Body of pancreas (tissue), 4 donors: ENCODE measurements at regions not wholly inside any gene's neighbourhood (a gene's known extent, or its start where the extent isn't known, plus 50 kb on each side); places are given as distances from the start of the nearest gene placed in this dataset.

ENCODE experiments used
- ATAC-seq: fragments of 150-250 bp; one replicate; pipeline ENCODE4 v1.9.1; 2016
- DNase-seq, 4 donors: peaks; one replicate each; pipeline ENCODE4 v3.0.0-alpha.2; 2019
- H3K27ac ChIP-seq, 4 donors: fragments of 200-600 bp; sonication (generic); 1 replicate in 3 of 4; 2 replicates in 1 of 4; pipeline versions ENCODE4 v1.5.1 to v1.6.1; 2016 to 2019; ENCODE audit warnings: mild to moderate bottlenecking in 1 of 4, mixed read lengths in 1 of 4, moderate library complexity in 1 of 4
- H3K27me3 ChIP-seq, 2 donors: fragments of 200-600 bp; sonication (generic); one replicate each; pipeline ENCODE4 v1.6.0; 2016; ENCODE audit warnings: mild to moderate bottlenecking in 1 of 2
- H3K36me3 ChIP-seq, 2 donors: fragments of 200-600 bp; sonication (generic); replicated peaks in 1 of 2; 2 replicates each; pipeline ENCODE4 v1.5.1; 2016; ENCODE audit warnings: low read depth in 2 of 2; ENCODE audit not compliant: insufficient read depth in 1 of 2
- H3K4me1 ChIP-seq: fragments of 200-600 bp; sonication (generic); one replicate; pipeline ENCODE4 v1.6.0; 2016
- H3K4me3 ChIP-seq, 2 donors: fragments of 200-600 bp; sonication (generic); 1 replicate in 1 of 2; 2 replicates in 1 of 2; pipeline ENCODE4 v1.5.1; 2016 to 2019
- H3K9me3 ChIP-seq, 3 donors: fragments of 200-600 bp; sonication (generic); 1 replicate in 2 of 3; 2 replicates in 1 of 3; pipeline ENCODE4 v1.5.1; 2016
- CTCF ChIP-seq, 7 experiments: fragments of 450-650 bp in 4 of 7; fragments of 200-600 bp in 3 of 7; sonication (generic) in 3 of 7; IDR thresholded peaks; one replicate each; pipeline ENCODE4 v1.5.1; 2016 to 2019; ENCODE audit warnings: antibody characterized with exemption in 7 of 7
- POLR2A ChIP-seq, 3 donors: fragments of 450-650 bp; IDR thresholded peaks; one replicate each; pipeline ENCODE4 v1.6.1; 2016; ENCODE audit warnings: antibody characterized with exemption in 3 of 3, mild to moderate bottlenecking in 2 of 3
- WGBS, 2 donors: methylation state at CpG; one replicate each; pipeline ENCODE4 v1.1.5; 2017; 5-methylcytosine and 5-hydroxymethylcytosine counted together
- intact Hi-C: fragments of 100-400 bp; cut with DNase I; formaldehyde crosslinking; loops from one replicate; pipeline ENCODE4 v1.15.1; 2023

- DNase-seq (no peak), ATAC-seq (no peak)
- Histone ChIP-seq H3K4me3 (no peak overlapping the region), H3K9me3 (no peaks in the 10 kb centered on the region), H3K27ac (no peak overlapping the region), H3K27me3 (no peaks in the 10 kb centered on the region), H3K4me1 (no peaks in the 10 kb centered on the region), H3K36me3 (no peaks in the 10 kb centered on the region)
- WGBS, 2 donors, result 82 to 85% methylated on average over 3 of the region's 3 CpGs
- TF ChIP-seq CTCF (IDR thresholded peaks at IDR 0.05) (no peak), POLR2A (IDR thresholded peaks at IDR 0.05) (no peak)
- intact Hi-C loops, result no loop called here
Measured at GRCh38 chr9:20255052-20255451, 367.2 kb downstream of the MLLT3 start.

GRCh38 chr9:20253635-20254034 lies 368.7 kb downstream of the MLLT3 start:
- no peak for TF ChIP-seq POLR2A (IDR thresholded peaks at IDR 0.05)
- no peak for TF ChIP-seq CTCF (IDR thresholded peaks at IDR 0.05)
- WGBS, 2 donors, result 76 to 90% methylated on average over 5 of the region's 5 CpGs
- DNase-seq (no peak), ATAC-seq (no peak)
- H3K9me3 ChIP-seq, result no peaks in the 10 kb centered on the region
- no peaks in the 10 kb centered on the region for H3K36me3 ChIP-seq
- no peaks in the 10 kb centered on the region for H3K4me1 ChIP-seq
- H3K27ac ChIP-seq, result no peak overlapping the region
- no peak overlapping the region for H3K4me3 ChIP-seq
- intact Hi-C loops, result no loop called here
- no peaks in the 10 kb centered on the region for H3K27me3 ChIP-seq

- H3K36me3 ChIP-seq, result no peaks in the 10 kb centered on the region
- 80 to 90% methylated on average over 1 of the region's 1 CpG for WGBS, 2 donors
- H3K4me1 ChIP-seq, result no peaks in the 10 kb centered on the region
- TF ChIP-seq CTCF (IDR thresholded peaks at IDR 0.05) (no peak), POLR2A (IDR thresholded peaks at IDR 0.05) (no peak)
- no peak for DNase-seq
- no peak overlapping the region for H3K27ac ChIP-seq
- ATAC-seq, result no peak
- no peaks in the 10 kb centered on the region for H3K27me3 ChIP-seq
- no peak overlapping the region for H3K4me3 ChIP-seq
- H3K9me3 ChIP-seq, result no peaks in the 10 kb centered on the region
- intact Hi-C loops, result no loop called here
Measured at GRCh38 chr9:20252778-20253177, 369.5 kb downstream of the MLLT3 start.

- ATAC-seq (no peak), DNase-seq (no peak)
- H3K4me3 ChIP-seq, result no peak overlapping the region
- 75 to 76% methylated on average over 6 of the region's 6 CpGs for WGBS, 2 donors
- no peaks in the 10 kb centered on the region for H3K27me3 ChIP-seq
- no peak overlapping the region for H3K27ac ChIP-seq
- H3K9me3 ChIP-seq, result no peaks in the 10 kb centered on the region
- no peaks in the 10 kb centered on the region for H3K4me1 ChIP-seq
- intact Hi-C loops, result no loop called here
- no peaks in the 10 kb centered on the region for H3K36me3 ChIP-seq
- no peak for TF ChIP-seq CTCF (IDR thresholded peaks at IDR 0.05)
- TF ChIP-seq POLR2A (IDR thresholded peaks at IDR 0.05), result no peak
Measured at GRCh38 chr9:20250791-20251190, 371.5 kb downstream of the MLLT3 start.

- TF ChIP-seq POLR2A (IDR thresholded peaks at IDR 0.05) (no peak), CTCF (IDR thresholded peaks at IDR 0.05) (no peak)
- H3K36me3 ChIP-seq, result no peaks in the 10 kb centered on the region
- DNase-seq, result no peak
- no peak for ATAC-seq
- no peak overlapping the region for H3K4me3 ChIP-seq
- H3K4me1 ChIP-seq, result no peaks in the 10 kb centered on the region
- H3K9me3 ChIP-seq, result no peaks in the 10 kb centered on the region
- WGBS, 2 donors, result 91 to 93% methylated on average over 6 of the region's 6 CpGs
- no peak overlapping the region for H3K27ac ChIP-seq
- intact Hi-C loops, result no loop called here
- H3K27me3 ChIP-seq, result no peaks in the 10 kb centered on the region
Measured at GRCh38 chr9:20244271-20244670, 378.0 kb downstream of the MLLT3 start.
